ENCODE measurements at regions not wholly inside any gene's neighbourhood (a gene's known extent, or its start where the extent isn't known, plus 50 kb on each side); places are given as distances from the start of the nearest gene placed in this dataset.

- Histone ChIP-seq H3K36me3 (ENCODE audit: control insufficient read depth, low read length) (no peaks in the 10 kb centered on the region), H3K9me3 (ENCODE audit: control insufficient read depth, insufficient read depth, low read length) (no peaks in the 10 kb centered on the region), H3K27me3 (ENCODE audit: control insufficient read depth, low read length) (no peaks in the 10 kb centered on the region), H3K4me1 (ENCODE audit: control insufficient read depth, low read length) (peaks cover 8% of the 10 kb centered on the region), H3K27ac (ENCODE audit: low read depth, low read length) (no peak overlapping the region), H3K4me2 (ENCODE audit: low read length) (no peak overlapping the region), H3F3A (ENCODE audit: control insufficient read depth, insufficient read depth) (no peaks in the 10 kb centered on the region), H4K20me1 (ENCODE audit: control insufficient read depth, insufficient read depth, low read depth, low read length) (no peaks in the 10 kb centered on the region), H3K4me3 (ENCODE audit: low read length) (no peak overlapping the region), H3K79me2 (ENCODE audit: control insufficient read depth, low read length) (no peaks in the 10 kb centered on the region), H3K9me2 (replicated peaks; ENCODE audit: control insufficient read depth, low read length) (no peaks in the 10 kb centered on the region)
- TF ChIP-seq, protein P1, sequence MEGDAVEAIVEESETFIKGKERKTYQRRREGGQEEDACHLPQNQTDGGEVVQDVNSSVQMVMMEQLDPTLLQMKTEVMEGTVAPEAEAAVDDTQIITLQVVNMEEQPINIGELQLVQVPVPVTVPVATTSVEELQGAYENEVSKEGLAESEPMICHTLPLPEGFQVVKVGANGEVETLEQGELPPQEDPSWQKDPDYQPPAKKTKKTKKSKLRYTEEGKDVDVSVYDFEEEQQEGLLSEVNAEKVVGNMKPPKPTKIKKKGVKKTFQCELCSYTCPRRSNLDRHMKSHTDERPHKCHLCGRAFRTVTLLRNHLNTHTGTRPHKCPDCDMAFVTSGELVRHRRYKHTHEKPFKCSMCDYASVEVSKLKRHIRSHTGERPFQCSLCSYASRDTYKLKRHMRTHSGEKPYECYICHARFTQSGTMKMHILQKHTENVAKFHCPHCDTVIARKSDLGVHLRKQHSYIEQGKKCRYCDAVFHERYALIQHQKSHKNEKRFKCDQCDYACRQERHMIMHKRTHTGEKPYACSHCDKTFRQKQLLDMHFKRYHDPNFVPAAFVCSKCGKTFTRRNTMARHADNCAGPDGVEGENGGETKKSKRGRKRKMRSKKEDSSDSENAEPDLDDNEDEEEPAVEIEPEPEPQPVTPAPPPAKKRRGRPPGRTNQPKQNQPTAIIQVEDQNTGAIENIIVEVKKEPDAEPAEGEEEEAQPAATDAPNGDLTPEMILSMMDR (IDR thresholded peaks at IDR 0.05; ENCODE audit: low read depth, low read length, poor library complexity, severe bottlenecking): no peak
- TF ChIP-seq EZH2phosphoT487 (IDR thresholded peaks at IDR 0.05; ENCODE audit: borderline replicate concordance, low read length): no peak
Observed at GRCh38 chr21:31408301-31409088, 64.4 kb upstream of the TIAM1 start.

DNA sequence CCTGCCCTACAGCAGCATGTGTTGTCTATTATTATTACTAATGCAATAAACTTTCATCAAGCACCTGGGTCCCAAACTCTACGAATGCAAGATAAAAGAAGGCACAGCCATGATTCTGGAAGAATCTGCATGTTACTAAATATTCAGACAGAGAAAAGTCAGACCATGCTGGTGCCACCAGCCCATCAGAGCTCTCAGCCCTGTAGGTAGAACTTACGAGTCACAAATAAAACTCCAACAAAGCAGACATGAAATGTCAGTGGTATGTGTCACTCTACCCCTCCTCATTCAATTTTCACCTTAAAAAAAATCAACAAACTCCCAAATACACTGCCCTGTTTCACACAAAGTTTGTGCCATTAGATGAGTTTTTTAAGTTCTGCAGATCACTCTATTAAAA lies 62.4 kb upstream of the TIAM1 start:
- TF ChIP-seq, protein P1 (IDR thresholded peaks at IDR 0.05; ENCODE audit: low read depth, low read length, poor library complexity, severe bottlenecking): no peak
- no peak for TF ChIP-seq EZH2phosphoT487 (IDR thresholded peaks at IDR 0.05; ENCODE audit: borderline replicate concordance, low read length)

GRCh38 chr21:31405604-31406003 lies 61.5 kb upstream of the TIAM1 start:
- Histone ChIP-seq H3K4me2 (ENCODE audit: low read length) (no peak overlapping the region), H3K4me3 (ENCODE audit: low read length) (no peak overlapping the region), H3K27ac (ENCODE audit: low read depth, low read length) (no peak overlapping the region), H3K79me2 (ENCODE audit: control insufficient read depth, low read length) (no peaks in the 10 kb centered on the region), H3K4me1 (ENCODE audit: control insufficient read depth, low read length) (peaks cover 2% of the 10 kb centered on the region; the same call in 1 of the 2 replicates), H3K36me3 (ENCODE audit: control insufficient read depth, low read length) (no peaks in the 10 kb centered on the region), H3K27me3 (ENCODE audit: control insufficient read depth, low read length) (no peaks in the 10 kb centered on the region), H3F3A (ENCODE audit: control insufficient read depth, insufficient read depth) (no peaks in the 10 kb centered on the region), H3K9me3 (ENCODE audit: control insufficient read depth, insufficient read depth, low read length) (no peaks in the 10 kb centered on the region), H3K9me2 (replicated peaks; ENCODE audit: control insufficient read depth, low read length) (no peaks in the 10 kb centered on the region), H4K20me1 (ENCODE audit: control insufficient read depth, insufficient read depth, low read depth, low read length) (no peaks in the 10 kb centered on the region)
- TF ChIP-seq, protein P1 (IDR thresholded peaks at IDR 0.05; ENCODE audit: low read depth, low read length, poor library complexity, severe bottlenecking): no peak
- no peak for TF ChIP-seq EZH2phosphoT487 (IDR thresholded peaks at IDR 0.05; ENCODE audit: borderline replicate concordance, low read length)

More for the DNA sequence above, 62.4 kb upstream of the TIAM1 start:
- no peaks in the 10 kb centered on the region for H3F3A ChIP-seq (ENCODE audit: control insufficient read depth, insufficient read depth)
- H4K20me1 ChIP-seq (ENCODE audit: control insufficient read depth, insufficient read depth, low read depth, low read length): no peaks in the 10 kb centered on the region
- no peaks in the 10 kb centered on the region for H3K36me3 ChIP-seq (ENCODE audit: control insufficient read depth, low read length)
- no peaks in the 10 kb centered on the region for H3K79me2 ChIP-seq (ENCODE audit: control insufficient read depth, low read length)
- no peak overlapping the region for H3K27ac ChIP-seq (ENCODE audit: low read depth, low read length)
- H3K27me3 ChIP-seq (ENCODE audit: control insufficient read depth, low read length): no peaks in the 10 kb centered on the region
- H3K4me1 ChIP-seq (ENCODE audit: control insufficient read depth, low read length): peaks cover 8% of the 10 kb centered on the region
- H3K9me2 ChIP-seq (replicated peaks; ENCODE audit: control insufficient read depth, low read length): no peaks in the 10 kb centered on the region
- no peak overlapping the region for H3K4me2 ChIP-seq (ENCODE audit: low read length)
- no peak overlapping the region for H3K4me3 ChIP-seq (ENCODE audit: low read length)
- H3K9me3 ChIP-seq (ENCODE audit: control insufficient read depth, insufficient read depth, low read length): no peaks in the 10 kb centered on the region
